Brain pericyte (primary cell): ENCODE measurements at regions not wholly inside any gene's neighbourhood (a gene's known extent, or its start where the extent isn't known, plus 50 kb on each side); places are given as distances from the start of the nearest gene placed in this dataset.

ENCODE experiments used
- DNase-seq: peaks from one replicate; pipeline ENCODE4 v3.0.0-alpha.2; 2012; ENCODE audit warnings: low read depth, low spot score

DNA sequence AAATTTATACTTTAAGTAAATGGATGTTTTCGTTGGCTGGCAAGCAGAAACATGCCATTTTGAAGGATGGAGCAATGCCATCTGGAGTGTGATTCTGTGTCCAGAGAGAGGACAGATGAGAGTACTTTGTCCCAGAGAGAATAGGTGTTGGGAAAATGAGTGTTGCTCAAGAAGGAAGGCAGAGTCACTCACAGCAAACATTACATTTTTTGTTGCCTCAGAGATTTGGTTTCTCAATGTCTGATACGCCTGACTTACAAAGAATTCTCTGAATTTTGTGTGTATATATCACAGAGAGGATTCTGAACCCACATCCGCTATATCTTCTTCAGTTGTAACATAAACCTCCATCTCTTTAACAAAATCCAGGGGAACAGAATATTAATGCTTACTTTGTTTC is 102.8 kb upstream of the PCDH18 start:
- DNase-seq = no peak

DNA sequence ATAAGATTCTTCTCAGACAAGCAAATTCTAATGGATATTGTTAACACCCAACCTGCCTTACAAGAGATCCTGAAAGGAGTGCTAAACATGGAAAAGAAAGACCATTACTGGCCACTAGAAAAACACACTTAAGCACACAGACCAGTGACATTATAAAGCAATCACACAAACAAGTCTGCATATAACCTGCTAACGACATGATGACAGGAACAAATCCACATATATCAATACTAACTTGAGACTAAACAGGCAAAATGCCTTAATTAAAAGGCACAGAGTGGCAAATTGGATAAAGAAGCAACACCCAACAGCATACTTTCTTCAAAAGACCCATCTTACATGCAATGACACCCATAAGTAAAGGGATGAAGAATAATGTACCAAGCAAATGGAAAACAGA is 100.5 kb upstream of the PCDH18 start:
- DNase-seq = no peak

DNA sequence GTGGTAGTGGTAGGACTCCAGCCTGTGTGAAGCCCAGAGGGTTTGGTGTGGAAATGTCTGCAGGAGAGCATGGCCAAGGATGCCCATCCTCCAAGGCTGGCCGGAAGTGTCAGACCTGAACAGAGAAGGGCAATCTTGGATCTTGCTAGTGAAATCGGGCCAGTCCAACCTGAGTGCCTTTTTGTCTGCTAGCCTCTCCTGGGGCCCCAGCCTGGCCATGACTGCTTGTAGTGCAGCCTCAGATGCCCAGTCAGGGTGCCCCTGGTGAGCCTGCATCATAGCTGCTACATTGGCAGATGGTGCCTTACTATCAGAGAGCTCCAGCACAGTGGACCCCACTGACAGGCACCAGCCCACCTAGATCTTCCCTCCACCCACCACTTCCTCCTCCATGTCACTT is 99.3 kb upstream of the PCDH18 start:
- DNase-seq = no peak

DNA sequence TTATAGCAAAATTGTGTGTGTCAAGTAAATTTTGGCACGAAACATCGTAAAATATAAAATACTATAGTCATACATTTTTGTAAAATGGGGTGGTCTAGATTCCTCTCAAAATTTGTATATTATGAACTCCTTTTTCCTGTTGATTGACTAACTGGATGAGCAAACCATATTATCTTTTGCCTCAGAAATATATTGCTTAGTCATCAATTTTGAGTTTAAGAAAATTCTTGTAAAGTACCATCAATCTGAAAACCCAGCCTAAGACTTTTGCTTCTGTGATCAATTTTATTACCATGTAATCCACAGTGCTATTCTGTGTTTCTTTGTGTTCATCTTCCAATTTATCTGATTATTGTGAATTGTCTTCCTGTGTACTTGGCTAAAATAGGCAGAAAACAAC is 98.0 kb upstream of the PCDH18 start:
- no peak for DNase-seq

DNA sequence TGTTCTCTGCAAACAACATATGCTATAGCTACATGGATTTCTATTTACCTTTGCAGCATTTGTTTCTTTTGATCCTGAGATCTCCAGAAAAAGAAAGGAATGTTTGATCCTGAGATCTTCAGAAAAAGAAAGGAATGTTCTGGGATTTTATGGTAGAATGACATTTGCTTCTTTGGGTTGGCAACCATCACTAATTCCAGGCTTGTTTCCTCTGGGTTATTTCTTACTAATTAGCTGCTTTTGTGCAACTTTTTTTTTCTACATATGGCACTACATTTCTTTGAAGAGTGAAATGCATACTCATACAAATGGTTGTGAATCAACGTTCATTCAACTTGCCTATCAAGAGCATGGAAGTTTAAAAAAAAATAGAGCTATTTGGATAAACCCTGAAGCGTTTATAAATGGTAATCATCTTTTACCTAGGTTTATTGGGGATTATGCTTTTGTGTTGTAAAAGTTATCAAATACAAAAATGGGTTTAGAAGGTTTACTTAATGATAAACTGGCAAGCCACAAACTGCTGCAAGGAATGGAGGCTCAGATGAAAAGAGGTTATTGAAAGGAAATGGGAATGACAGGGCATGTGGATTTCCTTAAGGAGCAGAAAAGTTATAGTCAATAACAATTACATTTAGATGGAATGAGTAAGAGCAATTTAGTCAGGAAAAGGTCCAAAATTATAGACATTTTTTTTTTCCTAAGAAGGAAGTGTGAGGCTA is 95.6 kb upstream of the PCDH18 start:
- DNase-seq = no peak

DNA sequence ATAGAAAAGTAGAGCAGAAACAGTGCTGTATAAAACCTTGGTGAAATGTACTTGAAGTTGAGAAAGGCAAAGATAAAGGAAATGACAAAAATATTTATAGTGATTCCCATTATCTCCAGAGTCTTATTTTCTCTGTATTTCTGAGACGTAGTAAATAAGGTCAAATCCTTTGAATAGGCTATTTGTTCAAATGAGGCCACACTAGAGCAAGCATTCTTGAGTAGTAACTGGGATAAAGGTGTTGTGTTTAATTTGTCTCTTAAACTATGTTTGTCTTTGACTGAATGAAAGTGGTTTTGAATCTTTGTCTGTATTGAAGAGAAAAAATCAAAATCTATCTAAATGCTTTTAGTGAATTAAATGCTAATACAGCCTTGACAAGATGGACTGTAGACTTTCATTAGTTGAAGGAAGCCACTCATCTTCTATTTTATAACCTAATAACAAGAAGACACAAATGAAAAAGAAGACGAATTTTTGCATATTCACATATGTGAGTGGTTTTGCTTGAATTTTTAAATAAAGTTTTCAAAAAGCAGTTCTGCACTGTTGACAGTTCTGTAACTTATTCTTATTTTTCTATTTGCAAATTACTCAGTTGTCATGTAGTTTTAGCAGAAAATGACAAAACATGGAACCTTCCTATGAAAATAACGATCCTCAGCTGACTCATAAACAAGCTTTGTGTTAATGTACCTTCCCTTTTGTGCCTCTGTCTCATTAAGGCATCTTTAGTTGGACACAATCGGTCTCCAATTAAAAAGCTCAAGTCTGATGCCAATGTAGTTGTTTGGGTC is 94.8 kb upstream of the PCDH18 start:
- DNase-seq = no peak

- DNase-seq = no peak
Observed at GRCh38 chr4:137623013-137623412, 90.7 kb upstream of the PCDH18 start.

DNA sequence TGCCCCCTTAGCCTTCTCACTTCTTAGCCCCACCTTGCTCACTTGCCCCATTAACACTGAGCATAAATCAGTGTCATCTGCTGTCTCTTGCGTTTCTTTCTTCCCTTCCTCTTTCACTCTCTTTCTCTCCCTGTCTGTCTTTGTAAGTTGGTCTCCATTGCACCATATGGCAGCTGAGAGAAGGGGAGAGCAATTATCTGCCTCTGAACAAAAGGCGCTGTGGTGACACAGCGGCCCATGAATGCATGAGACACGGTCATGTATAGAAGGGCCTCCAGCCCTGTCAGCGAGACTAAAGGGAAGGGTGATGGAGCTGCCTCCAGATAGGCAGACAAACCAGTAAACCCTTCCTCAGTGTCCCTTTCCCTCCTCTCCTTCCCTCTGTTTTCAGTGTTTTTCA is 88.8 kb upstream of the PCDH18 start:
- no peak for DNase-seq

- no peak for DNase-seq
Observed at GRCh38 chr4:137614491-137614890, 82.2 kb upstream of the PCDH18 start.

DNA sequence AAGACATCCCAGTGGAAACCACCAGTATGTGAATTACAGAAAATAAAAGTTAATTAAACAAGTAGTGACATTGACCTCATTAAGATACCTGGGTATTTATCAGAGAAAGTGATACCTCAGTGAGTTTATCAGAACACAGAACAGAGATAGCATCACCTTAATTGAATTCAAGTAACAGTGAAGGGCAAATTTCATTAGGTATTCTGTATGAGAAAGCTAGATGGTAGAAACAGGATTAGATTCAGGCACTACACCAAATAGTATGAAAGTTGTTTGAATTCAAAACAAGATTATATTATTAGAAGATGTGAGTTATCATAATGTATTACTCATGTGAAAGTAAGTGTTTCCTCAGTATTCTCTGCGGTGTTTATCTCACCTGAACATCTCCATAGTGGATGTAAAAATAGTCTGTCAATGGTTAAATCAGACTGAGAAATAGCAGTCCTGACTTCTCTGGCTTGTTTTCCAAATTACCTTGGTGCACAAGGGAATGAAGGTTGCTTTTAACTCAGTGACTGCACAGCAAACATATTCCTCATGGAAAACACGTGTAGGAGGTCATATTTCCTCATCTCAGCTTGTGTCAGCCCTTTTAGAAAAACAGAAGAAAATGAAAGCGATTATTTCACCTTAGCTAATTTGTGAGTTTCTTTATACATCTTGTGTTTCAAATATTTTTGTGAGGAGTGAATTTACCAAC is 79.9 kb upstream of the PCDH18 start:
- no peak for DNase-seq

DNA sequence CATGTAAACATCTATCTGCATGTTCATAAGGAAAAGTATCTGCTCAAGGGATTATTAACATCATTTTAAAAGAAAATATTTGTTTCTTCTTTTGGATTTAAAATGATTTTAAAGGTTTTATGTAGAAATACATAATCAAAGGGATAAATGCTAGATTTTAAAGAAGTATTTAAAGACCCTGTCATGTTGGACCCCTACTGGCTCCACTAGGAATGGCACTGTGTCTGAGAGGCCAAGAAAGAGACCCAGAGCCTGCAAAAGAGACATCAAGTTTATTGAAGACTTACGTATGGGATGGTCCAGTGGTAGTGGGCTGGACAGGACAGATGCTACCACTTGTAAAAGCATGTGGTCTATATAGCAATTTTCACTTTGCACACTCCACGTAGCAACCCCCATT is 78.7 kb upstream of the PCDH18 start:
- DNase-seq = no peak

DNA sequence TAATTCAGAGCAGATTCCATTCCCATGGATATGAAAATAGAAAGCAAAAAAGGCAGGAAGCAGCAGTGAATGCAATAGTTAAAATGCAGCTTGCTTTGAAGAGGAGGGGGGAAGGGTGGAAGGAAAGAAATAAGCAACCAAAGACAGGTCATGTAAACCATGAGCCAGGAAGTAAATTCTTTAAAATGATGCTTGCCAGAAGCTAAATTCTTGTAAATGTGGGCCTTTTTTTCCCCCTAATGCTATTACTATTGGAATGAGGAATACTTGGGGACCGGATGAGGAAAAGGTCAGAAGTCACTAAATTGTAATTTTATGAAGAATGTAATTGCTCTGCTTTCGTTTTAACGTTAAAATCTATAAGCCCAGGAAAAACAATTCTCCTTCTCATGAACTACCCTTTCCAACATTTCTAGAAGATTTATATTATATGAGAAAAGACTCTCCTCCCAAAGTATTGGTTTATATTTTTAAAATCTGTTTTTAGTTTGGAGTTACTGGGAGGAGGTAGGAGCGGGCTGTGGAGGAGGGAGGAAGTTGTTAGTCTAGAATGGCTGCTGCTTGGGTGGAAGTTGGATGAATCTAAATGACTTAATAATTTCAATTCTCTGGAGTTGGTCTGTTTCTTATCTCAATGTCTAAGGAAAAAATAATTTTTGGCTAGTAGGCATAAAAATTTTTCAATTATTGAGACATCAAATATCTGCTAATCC is 77.6 kb upstream of the PCDH18 start:
- DNase-seq = no peak

- DNase-seq = no peak
Observed at GRCh38 chr4:137608085-137608484, 75.8 kb upstream of the PCDH18 start.

DNA sequence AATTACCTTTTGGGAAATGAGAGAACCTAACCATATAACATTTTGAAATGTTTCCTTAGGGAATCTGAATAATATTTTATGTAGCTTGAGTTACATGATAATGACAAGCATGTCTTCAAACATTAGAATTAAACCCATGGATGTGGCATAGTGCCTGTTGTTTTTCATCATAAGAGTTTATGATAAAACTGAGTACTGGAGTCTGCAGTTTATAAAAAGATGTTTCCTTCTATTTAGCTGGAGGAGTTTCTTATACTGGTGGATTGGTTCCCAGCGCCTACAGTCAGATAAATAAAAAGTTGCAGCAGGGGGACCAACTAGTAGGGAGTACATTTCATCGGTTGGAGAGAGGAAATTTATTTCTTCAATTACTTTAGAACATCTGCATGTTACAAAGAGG is 70.1 kb upstream of the PCDH18 start:
- no peak for DNase-seq

GRCh38 chr4:137601934-137602333 is 69.6 kb upstream of the PCDH18 start:
- no peak for DNase-seq

- DNase-seq = no peak
Observed at GRCh38 chr4:137599734-137600133, 67.4 kb upstream of the PCDH18 start.

GRCh38 chr4:137597752-137598430 is 65.6 kb upstream of the PCDH18 start:
- DNase-seq = no peak

- DNase-seq = no peak
Observed at GRCh38 chr4:137587796-137588195, 55.5 kb upstream of the PCDH18 start.

DNA sequence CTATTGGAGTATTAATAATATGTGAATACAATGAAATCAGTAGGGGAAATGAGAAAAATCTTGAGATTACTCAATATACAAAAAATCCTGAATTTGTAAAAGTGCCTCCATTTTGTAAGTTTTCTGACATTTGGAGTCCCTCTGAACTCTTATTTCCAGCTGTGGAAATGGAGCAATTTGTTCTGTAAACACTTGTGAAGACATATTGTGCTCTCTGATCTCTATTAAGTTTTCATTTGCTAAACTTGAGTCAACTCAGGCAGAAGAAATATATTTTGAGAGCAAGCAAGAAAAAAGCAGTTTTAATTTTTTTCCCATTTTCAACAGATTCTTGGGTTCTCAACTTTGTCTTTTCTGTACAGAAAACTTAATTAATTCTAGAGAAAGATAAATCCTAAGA is 51.4 kb upstream of the PCDH18 start:
- no peak for DNase-seq
